NT2/D1 (cell line): ENCODE measurements at regions not wholly inside any gene's neighbourhood (a gene's known extent, or its start where the extent isn't known, plus 50 kb on each side); places are given as distances from the start of the nearest gene placed in this dataset.

Experiments used
- SUZ12 ChIP-seq: IDR thresholded peaks from 2 replicates; pipeline ENCODE4 v1.6.1; 2011; ENCODE audit not compliant: insufficient read length, insufficient read depth; ENCODE audit errors: extremely low read depth
- YY1 ChIP-seq: IDR thresholded peaks from 2 replicates; pipeline ENCODE4 v1.6.1; 2011; ENCODE audit not compliant: insufficient read length, insufficient read depth
- ZNF274 ChIP-seq: IDR thresholded peaks from 2 replicates; pipeline ENCODE4 v1.6.1; 2011; ENCODE audit warnings: mild to moderate bottlenecking, low read depth, low read length

DNA sequence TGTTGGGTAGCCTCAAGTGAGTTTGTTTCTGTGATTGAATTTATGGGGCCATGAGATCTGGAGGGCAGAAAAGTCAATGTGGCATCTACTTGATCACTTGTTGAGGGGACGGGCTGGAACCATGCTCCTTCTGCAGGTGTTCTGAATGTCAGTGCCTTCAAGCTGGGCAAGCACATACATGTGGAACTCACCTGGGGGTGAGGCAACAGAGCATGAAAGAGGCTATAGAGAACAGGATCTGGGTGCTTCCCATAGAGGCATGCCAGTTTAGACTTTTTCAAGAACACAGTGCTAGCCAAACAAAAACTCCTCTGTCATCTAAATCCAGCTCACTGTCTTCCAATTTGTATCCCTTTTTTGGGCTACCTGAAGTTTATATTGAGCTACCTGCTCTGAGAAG is 77.8 kb upstream of the SLC35B3 start:
- TF ChIP-seq SUZ12 (no peak), YY1 (no peak), ZNF274 (no peak)
